ENCODE measurements at regions not wholly inside any gene's neighbourhood (a gene's known extent, or its start where the extent isn't known, plus 50 kb on each side); places are given as distances from the start of the nearest gene placed in this dataset.
"Not testable (repeated sequence)": the region's sequence is repeated elsewhere in the genome, so short reads cannot be mapped to it uniquely, and the experiment has no call there.

DNA sequence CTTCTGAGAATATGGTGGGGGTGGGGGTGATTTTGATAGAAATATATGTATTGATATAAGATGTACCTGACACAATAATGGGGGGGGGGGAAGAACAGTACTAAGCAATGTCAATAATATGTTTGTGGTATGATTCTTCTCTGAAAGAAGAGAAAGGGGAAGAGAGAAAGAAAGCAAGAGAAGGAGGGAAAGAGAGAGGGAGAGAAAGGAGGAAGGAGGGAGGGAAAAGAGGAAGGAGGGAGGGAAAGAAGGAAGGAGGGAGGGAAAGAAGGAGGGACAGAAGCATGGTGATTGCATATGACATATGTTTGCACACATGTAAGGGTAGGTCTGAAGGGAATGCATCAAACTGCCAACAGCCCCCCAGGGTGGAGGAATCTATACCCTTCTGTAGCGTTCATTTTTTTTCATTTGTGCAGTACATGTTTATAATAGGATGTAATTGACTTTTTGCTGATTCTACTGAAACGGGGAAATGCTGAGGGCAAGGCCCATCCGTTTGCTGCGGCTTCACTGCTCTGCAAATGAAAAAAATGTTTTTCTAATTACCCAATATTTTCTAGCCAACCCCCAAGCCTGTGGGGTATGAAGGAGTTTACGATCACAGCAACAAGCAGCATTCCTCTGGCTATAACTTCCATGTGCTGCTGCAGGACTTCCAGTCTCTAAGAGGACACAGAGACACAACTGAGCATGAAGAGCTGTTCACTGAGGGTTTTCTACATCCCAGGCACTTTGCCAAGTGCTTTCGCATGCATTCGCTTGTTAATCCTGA is 119.3 kb upstream of the ZC3H12A start:
- in situ Hi-C loops (cut with HindIII; ENCODE audit: low sequenced_read_pairs) = no loop called here
- TF ChIP-seq, protein P1, sequence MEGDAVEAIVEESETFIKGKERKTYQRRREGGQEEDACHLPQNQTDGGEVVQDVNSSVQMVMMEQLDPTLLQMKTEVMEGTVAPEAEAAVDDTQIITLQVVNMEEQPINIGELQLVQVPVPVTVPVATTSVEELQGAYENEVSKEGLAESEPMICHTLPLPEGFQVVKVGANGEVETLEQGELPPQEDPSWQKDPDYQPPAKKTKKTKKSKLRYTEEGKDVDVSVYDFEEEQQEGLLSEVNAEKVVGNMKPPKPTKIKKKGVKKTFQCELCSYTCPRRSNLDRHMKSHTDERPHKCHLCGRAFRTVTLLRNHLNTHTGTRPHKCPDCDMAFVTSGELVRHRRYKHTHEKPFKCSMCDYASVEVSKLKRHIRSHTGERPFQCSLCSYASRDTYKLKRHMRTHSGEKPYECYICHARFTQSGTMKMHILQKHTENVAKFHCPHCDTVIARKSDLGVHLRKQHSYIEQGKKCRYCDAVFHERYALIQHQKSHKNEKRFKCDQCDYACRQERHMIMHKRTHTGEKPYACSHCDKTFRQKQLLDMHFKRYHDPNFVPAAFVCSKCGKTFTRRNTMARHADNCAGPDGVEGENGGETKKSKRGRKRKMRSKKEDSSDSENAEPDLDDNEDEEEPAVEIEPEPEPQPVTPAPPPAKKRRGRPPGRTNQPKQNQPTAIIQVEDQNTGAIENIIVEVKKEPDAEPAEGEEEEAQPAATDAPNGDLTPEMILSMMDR (IDR thresholded peaks at IDR 0.05; ENCODE audit: low read depth, low read length, missing control alignments) = no peak
- H3K4me3 ChIP-seq (ENCODE audit: low read depth, low read length) = no peak overlapping the region
- DNase-seq (ENCODE audit: low read depth) = no peak

DNA sequence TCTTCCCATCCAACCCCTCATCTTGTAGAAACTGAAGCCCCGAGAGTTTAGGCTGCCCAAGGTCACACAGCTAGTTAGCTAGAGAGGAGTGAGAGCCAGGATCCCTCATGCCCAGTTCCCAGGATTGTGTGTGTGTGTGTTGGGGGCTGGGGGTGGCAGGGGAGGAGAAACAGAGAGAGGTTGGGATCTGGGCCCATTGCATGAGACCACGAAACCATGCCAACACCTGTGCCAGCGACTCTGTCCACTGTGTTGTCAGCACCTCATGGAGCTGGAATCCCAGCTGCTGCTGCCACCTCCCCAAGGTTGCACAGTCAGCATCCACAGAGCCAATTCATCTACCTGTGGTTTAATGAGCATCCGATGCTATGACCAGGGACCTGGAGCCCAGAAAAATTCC is 115.4 kb upstream of the ZC3H12A start:
- DNase-seq (ENCODE audit: low read depth) = no peak
- in situ Hi-C loops (cut with HindIII; ENCODE audit: low sequenced_read_pairs) = no loop called here
- no peak overlapping the region for H3K4me3 ChIP-seq (ENCODE audit: low read depth, low read length)
- TF ChIP-seq, protein P1 (IDR thresholded peaks at IDR 0.05; ENCODE audit: low read depth, low read length, missing control alignments) = no peak

DNA sequence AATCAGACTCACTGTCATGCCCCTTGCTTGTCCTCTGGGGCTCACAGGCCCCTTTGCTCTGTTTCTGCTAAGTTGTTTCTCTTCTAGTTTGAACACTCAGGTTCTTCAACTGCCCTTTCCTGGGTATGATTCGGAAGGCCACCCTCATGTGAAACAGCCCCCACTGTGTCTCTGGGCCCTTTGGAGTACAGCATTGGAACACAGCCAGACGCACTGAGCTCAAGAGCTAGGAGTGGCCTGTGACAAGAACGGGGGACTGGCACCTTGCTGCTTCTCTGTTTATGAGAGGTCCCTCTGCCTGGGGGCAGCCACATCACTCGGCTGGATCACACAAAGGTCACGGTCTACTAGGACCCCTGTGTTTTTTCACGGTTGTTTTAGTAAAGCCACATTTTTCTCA is 114.4 kb upstream of the ZC3H12A start:
- DNase-seq (ENCODE audit: low read depth) = no peak
- TF ChIP-seq, protein P1 (IDR thresholded peaks at IDR 0.05; ENCODE audit: low read depth, low read length, missing control alignments) = no peak
- in situ Hi-C loops (cut with HindIII; ENCODE audit: low sequenced_read_pairs) = no loop called here
- H3K4me3 ChIP-seq (ENCODE audit: low read depth, low read length) = no peak overlapping the region

DNA sequence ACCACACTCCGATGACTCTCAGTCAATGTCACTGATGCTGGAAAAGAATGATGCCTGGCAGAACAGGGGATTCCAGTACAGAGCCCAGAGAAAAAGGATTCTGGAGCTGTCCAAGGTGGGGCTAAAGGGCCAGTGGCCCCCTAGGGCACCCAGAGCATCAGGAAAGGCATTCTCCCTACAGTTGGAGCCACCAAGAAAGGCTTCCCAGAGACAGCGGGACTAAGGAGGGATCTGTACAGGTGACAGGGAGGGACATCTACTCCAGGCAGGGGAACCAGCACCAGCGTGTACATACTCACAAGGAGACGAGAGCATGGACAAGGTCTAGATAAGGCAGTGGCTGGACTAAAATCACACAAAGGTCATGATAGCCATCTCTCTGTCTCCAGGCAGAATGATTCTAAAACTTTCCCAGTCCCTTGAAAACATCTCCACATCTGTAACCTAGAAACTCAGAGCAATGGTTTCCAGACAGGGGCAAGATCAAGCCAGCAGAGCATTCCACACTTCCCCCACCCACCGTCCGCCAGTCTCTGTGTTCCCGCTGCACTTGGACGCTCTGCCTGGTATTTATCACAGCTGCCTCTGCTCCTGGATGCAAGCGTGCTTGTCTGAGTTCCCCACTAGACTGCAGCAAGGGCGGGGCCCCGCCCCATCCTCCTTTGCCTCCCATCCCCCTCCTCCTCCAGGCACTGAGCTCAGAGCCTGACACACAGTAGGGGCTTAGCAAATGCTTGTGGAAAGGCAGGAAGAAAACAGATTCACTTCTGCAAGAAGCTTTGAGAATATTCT is 111.6 kb upstream of the ZC3H12A start:
- DNase-seq (ENCODE audit: low read depth) = no peak
- in situ Hi-C loops (cut with HindIII; ENCODE audit: low sequenced_read_pairs) = no loop called here
- TF ChIP-seq, protein P1 (IDR thresholded peaks at IDR 0.05; ENCODE audit: low read depth, low read length, missing control alignments) = no peak
- no peak overlapping the region for H3K4me3 ChIP-seq (ENCODE audit: low read depth, low read length)

DNA sequence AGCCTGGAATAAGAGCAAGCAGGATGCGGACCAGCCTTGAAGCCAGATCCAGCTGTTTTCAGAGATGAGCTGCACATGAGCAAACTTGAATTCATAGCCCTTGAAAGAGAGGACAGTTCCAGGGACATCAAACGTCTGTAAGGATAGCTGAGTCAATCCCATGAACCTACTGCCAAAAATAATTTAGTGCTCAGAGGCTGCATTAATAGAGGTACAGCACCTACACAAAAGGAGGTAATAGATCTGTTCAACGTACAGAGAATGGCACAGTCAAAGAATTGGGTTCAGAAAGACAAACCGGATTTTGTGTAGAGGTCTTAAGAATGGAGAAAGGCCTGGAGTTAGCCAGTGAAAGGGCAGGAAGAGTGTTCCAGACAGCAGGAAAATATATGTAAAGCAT is 110.8 kb upstream of the ZC3H12A start:
- TF ChIP-seq, protein P1 (IDR thresholded peaks at IDR 0.05; ENCODE audit: low read depth, low read length, missing control alignments) = no peak
- in situ Hi-C loops (cut with HindIII; ENCODE audit: low sequenced_read_pairs) = no loop called here
- no peak overlapping the region for H3K4me3 ChIP-seq (ENCODE audit: low read depth, low read length)
- DNase-seq (ENCODE audit: low read depth) = no peak

DNA sequence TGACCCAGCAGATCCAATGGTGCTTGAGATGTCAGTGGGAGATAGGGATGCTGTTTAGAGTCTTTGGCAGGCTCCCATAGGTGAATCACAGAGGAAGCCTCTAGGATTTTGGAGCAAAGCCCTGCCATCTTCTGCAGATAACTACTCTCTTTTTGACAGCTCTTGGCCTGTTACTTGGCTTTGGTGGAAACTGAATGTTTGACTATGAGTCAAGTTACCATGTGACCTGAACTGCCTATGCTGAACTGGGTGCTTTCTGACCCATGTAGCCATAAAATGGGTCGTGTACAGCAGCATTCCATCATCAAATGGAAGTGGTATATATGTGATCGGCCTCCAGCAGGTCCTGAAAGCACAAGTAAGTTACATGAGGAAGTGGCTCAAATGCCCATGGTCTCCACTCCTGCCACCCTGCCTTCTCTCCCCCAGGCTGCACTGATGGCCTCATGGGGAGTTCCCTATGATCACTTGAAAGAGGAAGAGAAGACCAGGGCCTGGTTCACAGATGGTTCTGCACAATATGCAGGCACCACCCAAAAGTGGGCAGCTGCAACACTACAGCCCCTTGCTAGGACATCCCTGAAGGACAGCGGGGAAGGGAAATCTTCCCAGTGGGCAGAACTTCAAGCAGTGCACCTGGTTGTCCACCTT is 105.6 kb upstream of the ZC3H12A start:
- DNase-seq (ENCODE audit: low read depth); H3K4me3 ChIP-seq (ENCODE audit: low read depth, low read length); in situ Hi-C loops (cut with HindIII; ENCODE audit: low sequenced_read_pairs): not testable (repeated sequence)

All from astrocyte of the cerebellum (primary cell).